Spleen (tissue), 11 donors: ENCODE measurements at regions not wholly inside any gene's neighbourhood (a gene's known extent, or its start where the extent isn't known, plus 50 kb on each side); places are given as distances from the start of the nearest gene placed in this dataset.

ENCODE experiments used
- DNase-seq: peaks from one replicate; pipeline ENCODE4 v3.0.0-alpha.2; 2020
- H3K27ac ChIP-seq, 8 donors: fragments of 200-600 bp; sonication (generic) in 7 of 8; 1 replicate in 4 of 8; 2 replicates in 4 of 8; pipeline versions ENCODE4 v1.5.0 to v1.8.0; 2016 to 2021; ENCODE audit warnings: inconsistent platforms in 4 of 8, mild to moderate bottlenecking in 4 of 8, moderate library complexity in 1 of 8
- H3K27me3 ChIP-seq, 7 donors: fragments of 200-600 bp; sonication (generic) in 6 of 7; replicated peaks in 1 of 7; 1 replicate in 4 of 7; 2 replicates in 3 of 7; pipeline versions ENCODE4 v1.5.0 to v1.8.0; 2016 to 2021; ENCODE audit warnings: inconsistent platforms in 3 of 7, mild to moderate bottlenecking in 1 of 7
- H3K36me3 ChIP-seq, 6 donors: fragments of 200-600 bp; sonication (generic) in 5 of 6; 1 replicate in 4 of 6; 2 replicates in 2 of 6; pipeline versions ENCODE4 v1.5.0 to v1.8.0; 2016 to 2021; ENCODE audit warnings: inconsistent platforms in 2 of 6
- H3K4me1 ChIP-seq, 6 donors: fragments of 200-600 bp; sonication (generic) in 5 of 6; 1 replicate in 3 of 6; 2 replicates in 3 of 6; pipeline versions ENCODE4 v1.5.0 to v1.8.0; 2016 to 2021; ENCODE audit warnings: inconsistent platforms in 3 of 6
- H3K4me3 ChIP-seq, 8 donors: fragments of 200-600 bp; sonication (generic) in 7 of 8; 1 replicate in 4 of 8; 2 replicates in 4 of 8; pipeline versions ENCODE4 v1.5.0 to v1.8.0; 2016 to 2021; ENCODE audit warnings: inconsistent platforms in 4 of 8, mild to moderate bottlenecking in 4 of 8, moderate library complexity in 2 of 8
- H3K9me3 ChIP-seq, 8 donors: fragments of 200-600 bp; sonication (generic) in 7 of 8; 1 replicate in 4 of 8; 2 replicates in 4 of 8; pipeline versions ENCODE4 v1.5.0 to v1.8.0; 2016 to 2021; ENCODE audit warnings: inconsistent platforms in 4 of 8
- POLR2A ChIP-seq, 3 donors: fragments of 450-650 bp; IDR thresholded peaks; one replicate each; pipeline ENCODE4 v1.5.1; 2017; ENCODE audit warnings: antibody characterized with exemption in 3 of 3, mild to moderate bottlenecking in 1 of 3
- POLR2AphosphoS5 ChIP-seq, 3 donors: sonication (generic); formaldehyde crosslinking; IDR thresholded peaks; one replicate each; pipeline ENCODE4 v1.5.1; 2017; ENCODE audit warnings: antibody characterized with exemption in 3 of 3
- WGBS, 5 donors: extraction: QIAGEN DNeasy Blood & Tissue Kit in 3 of 5; methylation state at CpG; one replicate each; pipeline versions ENCODE4 v1.1.5 to v1.1.7; 2013 to 2018; 5-methylcytosine and 5-hydroxymethylcytosine counted together
- intact Hi-C: fragments of 100-400 bp; cut with DNase I; formaldehyde crosslinking; loops from one replicate; pipeline ENCODE4 v1.15.0; 2023; ENCODE audit warnings: low total_unique reads
- TF ChIP-seq, protein P1 (sequence below), 11 experiments: fragments of 200-600 bp in 7 of 11; fragments of 450-650 bp in 4 of 11; sonication (generic) in 4 of 11; IDR thresholded peaks in 8 of 11; conservative IDR thresholded peaks in 3 of 11; 1 replicate in 7 of 11; 2 replicates in 4 of 11; pipeline versions ENCODE4 v1.4.0 to v1.8.0; 2016 to 2021; ENCODE audit warnings: antibody characterized with exemption in 11 of 11, inconsistent platforms in 4 of 11, mild to moderate bottlenecking in 1 of 11
- donor health status: healthy with polysubstance abuse.
- donor health status: DM: no; HTN: no; CAD: no; lungs with moderate emphysema.
- donor health status: DM: no; HTN: no; CAD: no.
- donor health status: Bipolar disorder and iron deficiency.
- donor health status: healthy.
- donor health status: DM: no; HTN: no; CAD: no.
- donor health status: DM: yes; HTN: yes; CAD: no.

DNA sequence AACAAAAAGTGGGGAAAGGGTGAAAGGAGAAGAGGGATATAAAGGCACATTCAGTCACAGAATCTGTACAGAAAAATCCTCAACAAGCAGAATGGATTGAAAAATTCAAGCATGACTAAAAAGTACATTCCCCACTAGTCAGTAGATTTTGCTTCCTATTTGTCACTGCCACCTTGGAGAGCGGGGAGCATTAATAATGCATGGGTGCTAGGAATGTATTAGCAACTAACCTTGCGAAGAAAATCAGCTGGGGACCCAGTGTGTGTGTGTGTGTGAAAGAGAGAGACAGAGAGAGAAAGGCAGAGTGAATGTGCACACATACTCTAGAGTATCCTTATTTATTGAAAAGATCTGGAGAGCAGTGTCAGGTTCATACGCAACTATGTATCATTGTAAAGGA, 968.7 kb upstream of the ZEB2 start:
- Histone ChIP-seq H3K4me3 (no peak overlapping the region), H3K27me3 (no peaks in the 10 kb centered on the region), H3K4me1 (no peaks in the 10 kb centered on the region), H3K27ac (no peak overlapping the region), H3K36me3 (no peaks in the 10 kb centered on the region), H3K9me3 (peaks cover 0 to 22% (median 14%) of the 10 kb centered on the region in 8 donors)
- DNase-seq: no peak
- TF ChIP-seq POLR2AphosphoS5 (IDR thresholded peaks at IDR 0.05) (no peak), POLR2A (IDR thresholded peaks at IDR 0.05) (no peak)
- TF ChIP-seq, protein P1, sequence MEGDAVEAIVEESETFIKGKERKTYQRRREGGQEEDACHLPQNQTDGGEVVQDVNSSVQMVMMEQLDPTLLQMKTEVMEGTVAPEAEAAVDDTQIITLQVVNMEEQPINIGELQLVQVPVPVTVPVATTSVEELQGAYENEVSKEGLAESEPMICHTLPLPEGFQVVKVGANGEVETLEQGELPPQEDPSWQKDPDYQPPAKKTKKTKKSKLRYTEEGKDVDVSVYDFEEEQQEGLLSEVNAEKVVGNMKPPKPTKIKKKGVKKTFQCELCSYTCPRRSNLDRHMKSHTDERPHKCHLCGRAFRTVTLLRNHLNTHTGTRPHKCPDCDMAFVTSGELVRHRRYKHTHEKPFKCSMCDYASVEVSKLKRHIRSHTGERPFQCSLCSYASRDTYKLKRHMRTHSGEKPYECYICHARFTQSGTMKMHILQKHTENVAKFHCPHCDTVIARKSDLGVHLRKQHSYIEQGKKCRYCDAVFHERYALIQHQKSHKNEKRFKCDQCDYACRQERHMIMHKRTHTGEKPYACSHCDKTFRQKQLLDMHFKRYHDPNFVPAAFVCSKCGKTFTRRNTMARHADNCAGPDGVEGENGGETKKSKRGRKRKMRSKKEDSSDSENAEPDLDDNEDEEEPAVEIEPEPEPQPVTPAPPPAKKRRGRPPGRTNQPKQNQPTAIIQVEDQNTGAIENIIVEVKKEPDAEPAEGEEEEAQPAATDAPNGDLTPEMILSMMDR (IDR thresholded peaks at IDR 0.05 in 8 of 11, conservative IDR thresholded peaks at IDR 0.05 in 3 of 11): no peak
- WGBS, 5 donors: 95 to 98% (median 96%) methylated on average over 3 of the region's 3 CpGs
- intact Hi-C loops: no loop called here

DNA sequence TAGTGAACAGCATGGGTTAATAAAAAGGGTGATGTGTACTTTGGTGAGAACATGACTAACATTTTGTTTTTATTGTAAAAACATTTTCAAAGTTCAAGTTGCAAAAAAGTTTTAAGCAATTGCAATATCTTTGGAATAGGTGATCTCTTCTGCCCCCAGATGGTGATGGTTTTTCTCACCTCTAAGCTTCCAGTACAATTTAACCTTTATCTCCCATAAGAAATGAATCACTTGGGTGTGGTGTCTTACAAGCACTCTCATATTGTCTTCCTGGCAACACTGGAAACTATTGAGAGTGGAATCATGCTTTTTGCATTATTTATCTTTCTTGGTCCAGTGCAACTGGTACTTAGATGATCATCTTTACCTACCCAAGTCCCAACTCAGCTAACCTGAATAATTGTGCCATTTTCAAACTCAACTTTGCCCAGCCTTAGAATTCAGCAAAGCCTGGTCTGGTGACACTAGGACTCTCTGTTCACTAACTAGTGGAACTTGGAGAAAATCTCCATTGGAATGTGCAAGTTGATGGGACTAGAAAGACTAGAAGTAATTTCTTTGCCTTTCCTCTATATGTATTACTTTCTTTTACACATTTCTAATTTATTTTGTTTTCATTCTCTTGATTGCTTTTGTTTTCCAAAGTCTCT, 964.7 kb upstream of the ZEB2 start:
- DNase-seq: no peak
- intact Hi-C loops: no loop called here
- H3K4me3 ChIP-seq: no peak overlapping the region
- TF ChIP-seq, protein P1 (IDR thresholded peaks at IDR 0.05 in 8 of 11, conservative IDR thresholded peaks at IDR 0.05 in 3 of 11): peak in 1 of 11 experiments; percentile 20
- no peak for TF ChIP-seq POLR2A (IDR thresholded peaks at IDR 0.05)
- no peaks in the 10 kb centered on the region for H3K9me3 ChIP-seq
- H3K4me1 ChIP-seq: no peaks in the 10 kb centered on the region
- no peaks in the 10 kb centered on the region for H3K27me3 ChIP-seq
- no peak overlapping the region for H3K27ac ChIP-seq
- no peaks in the 10 kb centered on the region for H3K36me3 ChIP-seq

DNA sequence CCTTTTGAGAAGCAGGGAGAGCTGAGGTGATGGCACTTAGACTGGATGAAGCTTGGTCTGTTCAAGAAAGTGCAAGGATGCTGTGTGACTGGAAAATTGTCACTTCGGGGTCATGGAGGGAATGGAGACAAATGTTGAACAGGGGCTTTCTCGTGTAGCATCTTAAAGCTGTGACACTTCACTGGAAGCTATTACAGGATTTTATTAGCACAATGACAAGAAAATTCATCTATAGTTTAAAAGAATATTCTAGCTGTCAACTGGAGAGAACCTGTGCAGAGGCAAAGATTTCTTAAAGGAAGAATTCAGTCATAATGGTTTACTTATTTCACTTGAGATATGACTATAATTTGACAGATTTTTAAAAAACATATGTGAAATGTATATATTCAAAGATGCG, 963.9 kb upstream of the ZEB2 start:
- H3K4me1 ChIP-seq: no peaks in the 10 kb centered on the region
- no peak for DNase-seq
- intact Hi-C loops: no loop called here
- H3K27ac ChIP-seq: no peak overlapping the region
- TF ChIP-seq POLR2A (IDR thresholded peaks at IDR 0.05): no peak
- no peak for TF ChIP-seq POLR2AphosphoS5 (IDR thresholded peaks at IDR 0.05)
- TF ChIP-seq, protein P1 (IDR thresholded peaks at IDR 0.05 in 8 of 11, conservative IDR thresholded peaks at IDR 0.05 in 3 of 11): no peak
- H3K9me3 ChIP-seq: no peaks in the 10 kb centered on the region
- WGBS, 5 donors: 80 to 98% (median 86%) methylated on average over 3 of the region's 3 CpGs
- no peak overlapping the region for H3K4me3 ChIP-seq
- H3K36me3 ChIP-seq: no peaks in the 10 kb centered on the region
- no peaks in the 10 kb centered on the region for H3K27me3 ChIP-seq

DNA sequence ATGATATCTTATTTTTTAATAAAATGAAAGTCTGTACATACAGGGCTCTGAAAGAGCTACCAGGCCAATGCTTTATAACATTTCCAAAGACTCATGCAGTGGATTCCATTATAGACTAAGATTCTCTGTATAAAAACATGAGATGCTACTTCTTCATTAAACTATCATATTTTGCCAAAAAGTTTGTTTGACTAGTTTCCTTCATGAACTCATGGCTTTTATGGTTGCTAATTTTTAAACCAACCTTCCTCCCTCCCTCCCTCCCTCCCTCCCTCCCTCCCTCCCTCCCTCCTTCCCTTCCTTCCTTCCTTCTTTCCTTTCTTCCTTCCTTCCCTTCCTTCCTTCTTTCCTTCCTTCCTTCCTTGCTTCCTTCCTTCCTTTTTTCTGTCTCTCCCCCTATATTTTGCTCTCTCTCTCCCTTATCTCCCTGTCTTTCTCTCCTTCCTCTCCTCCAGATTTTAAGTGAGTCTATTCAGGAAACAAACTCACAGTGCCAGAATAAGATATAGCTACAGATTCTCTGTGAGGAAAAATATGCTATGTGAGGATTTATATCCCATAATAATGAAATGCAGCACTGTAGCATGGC, 961.5 kb upstream of the ZEB2 start:
- no peak for DNase-seq
- TF ChIP-seq POLR2A (IDR thresholded peaks at IDR 0.05) (no peak), POLR2AphosphoS5 (IDR thresholded peaks at IDR 0.05) (no peak)
- TF ChIP-seq, protein P1 (IDR thresholded peaks at IDR 0.05 in 8 of 11, conservative IDR thresholded peaks at IDR 0.05 in 3 of 11): no peak
- no peaks in the 10 kb centered on the region for H3K9me3 ChIP-seq
- intact Hi-C loops: no loop called here
- H3K27me3 ChIP-seq: no peaks in the 10 kb centered on the region
- H3K27ac ChIP-seq: no peak overlapping the region
- H3K4me3 ChIP-seq: no peak overlapping the region
- no peaks in the 10 kb centered on the region for H3K36me3 ChIP-seq
- H3K4me1 ChIP-seq: no peaks in the 10 kb centered on the region
